K562 (cell line): ENCODE measurements at regions not wholly inside any gene's neighbourhood (a gene's known extent, or its start where the extent isn't known, plus 50 kb on each side); places are given as distances from the start of the nearest gene placed in this dataset.
A peak's percentile ranks its signal among the peaks of the same experiment; 100 is the strongest.

Experiments used
- ATF4 ChIP-seq: fragments of 450-650 bp; formaldehyde crosslinking; IDR thresholded peaks from 2 replicates; pipeline ENCODE4 v1.4.0; 2022; ENCODE audit warnings: mild to moderate bottlenecking, moderate library complexity
- BACH1 ChIP-seq: fragments of 200-800 bp; sonication (Bioruptor generic); IDR thresholded peaks from 2 replicates; pipeline ENCODE4 v1.6.1; 2016; ENCODE audit warnings: missing genetic modification characterization, missing compliant biosample characterization
- CEBPB ChIP-seq: fragments of 450-650 bp; IDR thresholded peaks from 2 replicates; pipeline ENCODE4 v1.6.1; 2016; ENCODE audit warnings: missing genetic modification characterization, missing compliant biosample characterization
- CREB5 ChIP-seq: fragments of 250-450 bp; sonication (Bioruptor Pico); IDR thresholded peaks from 2 replicates; pipeline ENCODE4 v1.5.0; 2020; ENCODE audit warnings: mild to moderate bottlenecking
- E2F1 ChIP-seq: sonication (generic); formaldehyde crosslinking; IDR thresholded peaks from 2 replicates; pipeline ENCODE4 v1.8.1; 2023; ENCODE audit warnings: mild to moderate bottlenecking, missing genetic modification reagents, moderate library complexity
- ETS2 ChIP-seq: IDR thresholded peaks from 2 replicates; pipeline ENCODE4 v1.6.1; 2016; ENCODE audit warnings: borderline replicate concordance, missing genetic modification characterization, mild to moderate bottlenecking, moderate library complexity, missing compliant biosample characterization; ENCODE audit not compliant: poor library complexity, severe bottlenecking
- HDAC3 ChIP-seq: fragments of 450-650 bp; IDR thresholded peaks from 2 replicates; pipeline ENCODE4 v1.6.1; 2018; ENCODE audit warnings: borderline replicate concordance, mild to moderate bottlenecking, moderate library complexity; ENCODE audit not compliant: partially characterized antibody
- HES1 ChIP-seq: fragments of 450-650 bp; IDR thresholded peaks from 2 replicates; pipeline ENCODE4 v1.6.1; 2016; ENCODE audit warnings: low read depth, mild to moderate bottlenecking, moderate library complexity
- IRF9 ChIP-seq: fragments of 450-650 bp; IDR thresholded peaks from 2 replicates; pipeline ENCODE4 v1.6.1; 2016; ENCODE audit warnings: missing biosample characterization, missing genetic modification characterization
- MAX ChIP-seq: sonication (generic); formaldehyde crosslinking; IDR thresholded peaks from 2 replicates; pipeline ENCODE4 v1.9.0; 2022; ENCODE audit warnings: mild to moderate bottlenecking, missing genetic modification reagents
- NFRKB ChIP-seq: fragments of 450-650 bp; IDR thresholded peaks from 2 replicates; pipeline ENCODE4 v1.6.1; 2016; ENCODE audit warnings: low read depth
- PHTF2 ChIP-seq: fragments of 250-450 bp; sonication (Bioruptor Pico); IDR thresholded peaks from 2 replicates; pipeline ENCODE4 v1.5.0; 2021; ENCODE audit warnings: mild to moderate bottlenecking
- RBFOX2 ChIP-seq: fragments of 200-400 bp; formaldehyde crosslinking; IDR thresholded peaks from 2 replicates; pipeline ENCODE4 v1.6.1; 2017; ENCODE audit warnings: low read depth, mild to moderate bottlenecking, low read length, moderate library complexity
- RBM39 ChIP-seq: fragments of 200-400 bp; formaldehyde crosslinking; optimal IDR thresholded peaks from 2 replicates; pipeline ENCODE3; 2018; ENCODE audit warnings: low read depth, low read length
- RNF2 ChIP-seq: sonication (generic); IDR thresholded peaks from 2 replicates; pipeline ENCODE4 v1.6.1; 2016
- SPI1 ChIP-seq: IDR thresholded peaks from 2 replicates; pipeline ENCODE4 v1.6.1; 2011; ENCODE audit warnings: low read depth, low read length, control low read depth, borderline replicate concordance
- ZBTB7A ChIP-seq: IDR thresholded peaks from 2 replicates; pipeline ENCODE4 v1.6.1; 2011; ENCODE audit warnings: low read depth, mild to moderate bottlenecking, low read length, moderate library complexity, borderline replicate concordance; ENCODE audit not compliant: control insufficient read depth
- ZNF408 ChIP-seq: fragments of 250-450 bp; sonication (Bioruptor Pico); IDR thresholded peaks from 2 replicates; pipeline ENCODE4 v1.4.0; 2020; ENCODE audit warnings: low read depth, mild to moderate bottlenecking, moderate library complexity
- ZNF764 ChIP-seq: fragments of 250-450 bp; sonication (Bioruptor Pico); IDR thresholded peaks from 2 replicates; pipeline ENCODE4 v1.4.0; 2020; ENCODE audit warnings: low read depth, mild to moderate bottlenecking, moderate library complexity
- ZSCAN32 ChIP-seq: fragments of 450-650 bp; formaldehyde crosslinking; IDR thresholded peaks from 2 replicates; pipeline ENCODE4 v1.4.0; 2020; ENCODE audit warnings: mild to moderate bottlenecking, moderate library complexity

GRCh38 chr18:73261923-73262322 lies 394.1 kb upstream of the NETO1 start (continued):
- TF ChIP-seq HES1 (no peak), RBM39 (no peak), NFRKB (0 out of 2 replicates have a peak, but pooled peaks have one; percentile 14), ATF4 (peak; percentile 78), ETS2 (tag) (no peak), SPI1 (no peak), CEBPB (tag) (peak; percentile 81), E2F1 (CRISPR knock-in tag) (no peak), ZSCAN32 (CRISPR knock-in tag) (peak; percentile 76; the same call in 1 of the 2 replicates), MAX (CRISPR knock-in tag) (no peak), HDAC3 (no peak), BACH1 (tag) (no peak), RNF2 (no peak), IRF9 (tag) (peak; percentile 43; the same call in 1 of the 2 replicates), CREB5 (CRISPR knock-in tag) (no peak), ZNF764 (CRISPR knock-in tag) (no peak), ZNF408 (CRISPR knock-in tag) (no peak), ZBTB7A (no peak), RBFOX2 (peak; percentile 60; the same call in 1 of the 2 replicates), PHTF2 (CRISPR knock-in tag) (no peak)
